MM.1S (cell line): ENCODE measurements at regions not wholly inside any gene's neighbourhood (a gene's known extent, or its start where the extent isn't known, plus 50 kb on each side); places are given as distances from the start of the nearest gene placed in this dataset.

Experiments
- DNase-seq: peaks from one replicate; pipeline ENCODE4 v3.0.0-alpha.2; 2015
- H2AFZ ChIP-seq: fragments of 300-600 bp; sonication (generic); 2 replicates; pipeline ENCODE4 v1.6.0; 2016; ENCODE audit warnings: antibody characterized with exemption, low read length
- H3F3A ChIP-seq: fragments of 300-600 bp; sonication (generic); 2 replicates; pipeline ENCODE4 v1.6.1; 2016; ENCODE audit warnings: mild to moderate bottlenecking, antibody characterized with exemption, low read length, moderate library complexity, mixed read lengths; ENCODE audit not compliant: insufficient read depth
- H3K27ac ChIP-seq: fragments of 300-600 bp; sonication (generic); 2 replicates; pipeline ENCODE4 v1.5.1; 2016; ENCODE audit warnings: mild to moderate bottlenecking, low read length
- H3K27me3 ChIP-seq: fragments of 300-600 bp; sonication (generic); replicated peaks from 2 replicates; pipeline ENCODE4 v1.6.0; 2016; ENCODE audit warnings: low read length; ENCODE audit not compliant: insufficient read depth
- H3K36me3 ChIP-seq: fragments of 300-600 bp; sonication (generic); replicated peaks from 2 replicates; pipeline ENCODE4 v1.6.1; 2016; ENCODE audit warnings: mild to moderate bottlenecking, low read length, mixed read lengths; ENCODE audit not compliant: insufficient read depth
- H3K4me1 ChIP-seq: fragments of 300-600 bp; sonication (generic); 2 replicates; pipeline ENCODE4 v1.6.1; 2016; ENCODE audit warnings: low read length, mixed read lengths
- H3K4me2 ChIP-seq: fragments of 300-600 bp; sonication (generic); 2 replicates; pipeline ENCODE4 v1.6.0; 2016; ENCODE audit warnings: low read depth, low read length
- H3K4me3 ChIP-seq: fragments of 300-600 bp; sonication (generic); 2 replicates; pipeline ENCODE4 v1.5.1; 2016; ENCODE audit warnings: low read length, mixed read lengths
- H3K79me2 ChIP-seq: fragments of 300-600 bp; sonication (generic); 2 replicates; pipeline ENCODE4 v1.6.1; 2016; ENCODE audit warnings: mixed run types, low read length, mixed read lengths
- H3K9ac ChIP-seq: fragments of 300-600 bp; sonication (generic); 2 replicates; pipeline ENCODE4 v1.6.1; 2016; ENCODE audit warnings: low read length, mixed read lengths
- H3K9me2 ChIP-seq: fragments of 300-600 bp; sonication (generic); replicated peaks from 2 replicates; pipeline ENCODE4 v1.6.1; 2016; ENCODE audit warnings: mild to moderate bottlenecking, low read length, mixed read lengths; ENCODE audit not compliant: insufficient read depth
- H3K9me3 ChIP-seq: fragments of 300-600 bp; sonication (generic); replicated peaks from 2 replicates; pipeline ENCODE4 v1.6.1; 2016; ENCODE audit warnings: mild to moderate bottlenecking, low read length, mixed read lengths; ENCODE audit not compliant: insufficient read depth
- H4K20me1 ChIP-seq: fragments of 300-600 bp; sonication (generic); 2 replicates; pipeline ENCODE4 v1.6.1; 2016; ENCODE audit warnings: mild to moderate bottlenecking, low read length, moderate library complexity, mixed read lengths; ENCODE audit not compliant: insufficient read depth
- CTCF ChIP-seq: fragments of 300-600 bp; sonication (generic); IDR thresholded peaks from 2 replicates; pipeline ENCODE4 v1.5.1; 2016; ENCODE audit warnings: antibody characterized with exemption, low read length, mixed read lengths
- EZH2 ChIP-seq: fragments of 300-600 bp; sonication (generic); optimal IDR thresholded peaks from 2 replicates; pipeline ENCODE3; 2017; ENCODE audit warnings: low read depth, mild to moderate bottlenecking, antibody characterized with exemption, low read length, mixed read lengths
- EZH2phosphoT487 ChIP-seq: fragments of 300-600 bp; sonication (generic); IDR thresholded peaks from 2 replicates; pipeline ENCODE4 v1.6.1; 2018; ENCODE audit warnings: antibody characterized with exemption, low read length

DNA sequence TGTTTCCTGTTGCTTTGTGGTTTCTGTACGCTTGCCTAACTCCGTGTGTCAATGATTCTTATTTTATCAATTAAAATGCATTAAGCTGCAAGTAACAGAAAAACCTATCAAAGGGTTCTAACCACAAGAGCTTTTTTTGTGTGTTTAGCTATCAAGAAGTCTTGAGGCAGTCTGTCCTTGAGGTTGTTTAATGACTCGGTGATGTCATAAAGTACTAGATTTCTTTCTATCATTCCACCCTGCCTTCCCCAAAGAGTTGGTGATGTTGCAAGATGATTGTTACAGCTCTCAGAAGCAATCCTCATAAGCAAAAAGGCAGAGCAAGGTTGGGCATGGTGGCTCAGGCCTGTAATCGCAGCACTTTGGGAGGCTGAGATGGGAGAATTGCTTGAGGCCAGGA is 51.9 kb upstream of the SPTBN1 start:
- Histone ChIP-seq H3K79me2 (no peaks in the 10 kb centered on the region), H3K9ac (no peak overlapping the region), H4K20me1 (no peaks in the 10 kb centered on the region), H3K36me3 (no peaks in the 10 kb centered on the region), H3K27me3 (no peaks in the 10 kb centered on the region), H3K27ac (no peak overlapping the region), H2AFZ (no peak overlapping the region), H3K4me2 (no peak overlapping the region), H3F3A (no peaks in the 10 kb centered on the region), H3K9me3 (no peaks in the 10 kb centered on the region), H3K4me3 (no peak overlapping the region), H3K9me2 (no peaks in the 10 kb centered on the region), H3K4me1 (no peaks in the 10 kb centered on the region)
- no peak for DNase-seq
- TF ChIP-seq EZH2 (no peak), EZH2phosphoT487 (no peak), CTCF (no peak)

DNA sequence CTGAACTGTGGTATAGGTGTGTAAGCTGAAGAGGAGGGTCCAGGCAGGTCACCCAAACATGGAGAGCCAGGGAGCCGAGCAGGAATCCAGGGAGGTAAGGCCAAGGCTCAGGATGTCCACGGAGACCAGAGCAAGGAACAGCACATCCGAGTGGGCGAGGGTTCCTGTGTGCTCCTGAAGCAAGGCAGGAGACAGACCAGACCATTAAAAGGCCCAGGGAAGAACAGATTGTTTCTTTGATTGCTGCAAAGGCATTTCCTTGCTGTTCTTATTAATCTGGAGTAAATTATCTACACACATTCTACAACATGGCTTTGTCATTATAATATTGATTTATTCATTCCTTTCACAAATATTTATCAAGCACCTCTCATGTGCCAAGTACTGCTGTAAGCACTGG is 50.1 kb upstream of the SPTBN1 start:
- H3K4me1 ChIP-seq: no peaks in the 10 kb centered on the region
- H3K9me3 ChIP-seq: no peaks in the 10 kb centered on the region
- H3K27ac ChIP-seq: no peak overlapping the region
- H3F3A ChIP-seq: no peaks in the 10 kb centered on the region
- no peaks in the 10 kb centered on the region for H4K20me1 ChIP-seq
- no peaks in the 10 kb centered on the region for H3K9me2 ChIP-seq
- H3K4me3 ChIP-seq: no peak overlapping the region
- H3K79me2 ChIP-seq: no peaks in the 10 kb centered on the region
- TF ChIP-seq EZH2 (no peak), CTCF (no peak), EZH2phosphoT487 (no peak)
- no peak for DNase-seq
- H3K4me2 ChIP-seq: no peak overlapping the region
- H3K27me3 ChIP-seq: no peaks in the 10 kb centered on the region
- H3K9ac ChIP-seq: no peak overlapping the region
- no peaks in the 10 kb centered on the region for H3K36me3 ChIP-seq
- no peak overlapping the region for H2AFZ ChIP-seq
